BJ (cell line): ENCODE measurements at regions not wholly inside any gene's neighbourhood (a gene's known extent, or its start where the extent isn't known, plus 50 kb on each side); places are given as distances from the start of the nearest gene placed in this dataset.

Experiments used
- CTCF ChIA-PET: fragments of 350-600 bp; formaldehyde crosslinking; extraction: SDS; loops from one replicate; lab custom pipeline; 2021; ENCODE audit warnings: antibody characterized with exemption, inconsistent platforms; lab: Yijun Ruan, JAX
- POLR2A ChIA-PET: fragments of 300-600 bp; sonication (Branson Sonifier 250); formaldehyde crosslinking; extraction: SDS; loops from one replicate; lab custom pipeline; 2021; ENCODE audit warnings: antibody characterized with exemption; lab: Charles Lee
- DNase-seq: peaks from one replicate; pipeline ENCODE4 v3.0.0-alpha.2; 2011; ENCODE audit warnings: low read depth
- H3K27me3 ChIP-seq: 2 replicates; pipeline ENCODE4 v1.6.0; 2011; ENCODE audit warnings: low read length; ENCODE audit not compliant: control insufficient read depth, insufficient read depth
- H3K36me3 ChIP-seq: 2 replicates; pipeline ENCODE4 v1.5.1; 2011; ENCODE audit warnings: low read length; ENCODE audit not compliant: control insufficient read depth, insufficient read depth
- H3K4me3 ChIP-seq: 2 replicates; pipeline ENCODE4 v1.5.1; 2011; ENCODE audit warnings: low read depth, mild to moderate bottlenecking, control low read depth, low read length
- CTCF ChIP-seq: IDR thresholded peaks from 2 replicates; pipeline ENCODE4 v1.5.1; 2011; ENCODE audit warnings: low read depth, mild to moderate bottlenecking, control low read depth, inconsistent platforms, low read length, moderate library complexity; ENCODE audit not compliant: insufficient read depth

DNA sequence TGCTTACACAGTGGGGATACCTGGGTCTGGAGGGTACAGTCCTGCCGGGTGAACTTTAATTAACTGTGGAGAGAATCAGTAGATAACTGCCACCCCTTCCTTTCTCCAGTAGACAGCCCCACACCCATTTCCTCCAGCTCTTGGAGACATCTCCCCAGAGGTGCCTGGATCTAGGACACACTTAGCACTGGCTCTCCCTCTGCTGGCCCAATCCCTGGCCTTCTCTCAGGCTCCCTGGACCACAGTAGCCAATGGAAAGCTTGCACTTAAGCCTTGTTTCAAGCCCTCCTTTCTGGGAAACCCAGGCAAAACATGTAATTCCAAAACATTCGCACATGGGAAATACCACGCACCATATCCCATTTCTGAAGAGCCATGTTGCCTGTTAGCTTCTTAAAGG lies 169.2 kb upstream of the GAS1 start:
- no peak for TF ChIP-seq CTCF
- POLR2A ChIA-PET, result no interaction called here
- CTCF ChIA-PET, result no interaction called here
- no peak for DNase-seq
- H3K36me3 ChIP-seq, result no peaks in the 10 kb centered on the region
- H3K27me3 ChIP-seq, result no peaks in the 10 kb centered on the region
- no peak overlapping the region for H3K4me3 ChIP-seq

DNA sequence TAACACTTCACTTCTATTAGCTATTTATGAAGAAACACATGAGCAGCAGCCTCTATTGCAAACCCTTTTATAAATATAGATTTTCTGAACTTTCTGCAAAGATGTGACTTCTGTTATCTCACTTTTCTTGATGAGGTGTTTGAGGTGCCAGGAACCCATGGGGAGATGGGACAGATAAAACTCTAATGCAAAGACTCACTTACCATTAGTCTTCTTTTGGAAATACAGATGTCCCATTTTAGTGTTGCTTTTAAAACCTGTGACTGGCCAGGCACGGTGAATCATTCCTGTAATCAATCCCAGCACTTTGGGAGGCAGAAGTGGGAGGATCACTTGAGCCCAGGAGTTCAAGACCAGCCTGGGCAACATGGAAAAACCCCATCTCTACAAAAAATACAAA lies 171.3 kb upstream of the GAS1 start:
- CTCF ChIA-PET, result interaction anchor here (0.8 kb wide), 1 partner anchor 37 kb away, joined by 3 read pairs; no protein-coding TSS in a partner anchor
- no peak for TF ChIP-seq CTCF
- no peak for DNase-seq
- Histone ChIP-seq H3K36me3 (no peaks in the 10 kb centered on the region), H3K4me3 (no peak overlapping the region), H3K27me3 (no peaks in the 10 kb centered on the region)
- POLR2A ChIA-PET, result no interaction called here

DNA sequence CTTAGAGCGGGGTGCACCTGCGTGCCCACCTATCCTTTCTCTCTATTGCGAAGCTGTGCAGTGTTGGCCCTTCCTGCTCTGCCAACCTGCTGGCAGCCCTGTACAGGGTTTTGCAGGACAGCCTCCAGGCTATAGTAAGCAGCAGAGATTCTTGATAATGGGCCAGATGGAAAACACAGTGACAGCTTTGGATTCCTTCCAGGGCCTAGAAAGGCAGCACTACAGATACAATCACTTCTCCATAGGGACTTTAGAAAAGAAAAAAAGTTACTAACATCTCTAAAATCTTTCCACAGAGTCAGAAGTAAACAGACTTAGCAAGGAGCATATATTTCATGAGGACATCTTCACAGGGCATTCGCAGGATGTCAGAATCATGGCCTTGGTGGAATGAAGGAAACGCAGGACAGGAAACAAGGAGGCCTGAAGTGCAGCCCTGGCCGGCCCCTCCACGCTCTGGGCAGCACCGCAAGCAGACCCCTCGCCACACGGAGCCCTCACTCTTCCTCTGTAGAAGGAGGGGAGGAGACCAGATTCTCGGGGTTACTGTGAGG lies 172.1 kb upstream of the GAS1 start:
- H3K36me3 ChIP-seq, result no peaks in the 10 kb centered on the region
- CTCF ChIA-PET, result no interaction called here
- peak; percentile 42 for DNase-seq
- POLR2A ChIA-PET, result interaction anchor here (0.6 kb wide), 1 partner anchor 53 kb away, joined by 4 read pairs; no protein-coding TSS in a partner anchor
- no peak for TF ChIP-seq CTCF
- no peaks in the 10 kb centered on the region for H3K27me3 ChIP-seq
- H3K4me3 ChIP-seq, result no peak overlapping the region

DNA sequence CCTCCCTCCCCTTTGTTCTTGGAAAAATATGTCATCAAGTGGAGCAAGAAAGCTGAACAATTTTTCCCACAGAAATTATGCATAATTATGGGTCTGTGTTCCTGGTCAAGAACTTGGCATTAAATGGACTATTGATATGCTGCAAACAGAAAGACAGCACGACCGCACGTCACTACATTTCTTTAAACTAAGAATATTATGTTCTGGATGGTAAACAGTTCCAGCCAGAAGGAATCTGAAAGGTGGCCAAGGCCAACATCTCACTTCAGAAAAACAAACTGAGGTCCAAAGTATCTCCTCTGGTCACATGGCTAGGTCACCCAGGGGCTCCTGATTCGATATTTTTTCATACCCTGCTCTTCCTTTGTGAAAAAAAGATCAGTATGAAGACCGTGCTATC lies 173.3 kb upstream of the GAS1 start:
- Histone ChIP-seq H3K36me3 (no peaks in the 10 kb centered on the region), H3K4me3 (no peak overlapping the region), H3K27me3 (no peaks in the 10 kb centered on the region)
- ChIA-PET POLR2A (no interaction called here), CTCF (interaction anchor here (0.5 kb wide), 1 partner anchor 130 kb away, joined by 3 read pairs; no protein-coding TSS in a partner anchor)
- DNase-seq, result no peak
- no peak for TF ChIP-seq CTCF

- peak; percentile 74 for DNase-seq
- Histone ChIP-seq H3K36me3 (no peaks in the 10 kb centered on the region), H3K4me3 (no peak overlapping the region), H3K27me3 (no peaks in the 10 kb centered on the region)
- TF ChIP-seq CTCF, result no peak
- ChIA-PET CTCF (interaction anchor here (0.6 kb wide), 1 partner anchor 54 kb away, joined by 3 read pairs; no protein-coding TSS in a partner anchor), POLR2A (no interaction called here)
Measured at GRCh38 chr9:87122947-87123685, 175.8 kb upstream of the GAS1 start.
